Suprapubic skin (tissue), 4 donors: ENCODE measurements at regions not wholly inside any gene's neighbourhood (a gene's known extent, or its start where the extent isn't known, plus 50 kb on each side); places are given as distances from the start of the nearest gene placed in this dataset.

Experiments used
- DNase-seq, 2 donors: peaks; one replicate each; pipeline ENCODE4 v3.0.0-alpha.2; 2019; ENCODE audit warnings: low spot score in 2 of 2
- H3K27ac ChIP-seq: fragments of 200-600 bp; sonication (generic); one replicate; pipeline ENCODE4 v1.5.1; 2019
- H3K27me3 ChIP-seq: fragments of 200-600 bp; sonication (generic); one replicate; pipeline ENCODE4 v1.5.1; 2019
- H3K36me3 ChIP-seq: fragments of 200-600 bp; sonication (generic); one replicate; pipeline ENCODE4 v1.5.1; 2019
- H3K4me1 ChIP-seq: fragments of 200-600 bp; sonication (generic); one replicate; pipeline ENCODE4 v1.5.1; 2019
- H3K4me3 ChIP-seq: fragments of 200-600 bp; sonication (generic); one replicate; pipeline ENCODE4 v1.5.1; 2019; ENCODE audit warnings: mild to moderate bottlenecking
- H3K9me3 ChIP-seq: fragments of 200-600 bp; sonication (generic); one replicate; pipeline ENCODE4 v1.5.1; 2019
- EP300 ChIP-seq: sonication (generic); formaldehyde crosslinking; IDR thresholded peaks from one replicate; pipeline ENCODE4 v1.6.1; 2017; ENCODE audit warnings: antibody characterized with exemption
- POLR2A ChIP-seq, 2 donors: fragments of 450-650 bp; IDR thresholded peaks; one replicate each; pipeline ENCODE4 v1.6.1; 2017; ENCODE audit warnings: antibody characterized with exemption in 2 of 2, mild to moderate bottlenecking in 2 of 2, moderate library complexity in 2 of 2
- POLR2AphosphoS5 ChIP-seq, 3 donors: sonication (generic); formaldehyde crosslinking; IDR thresholded peaks; one replicate each; pipeline ENCODE4 v1.6.1; 2017; ENCODE audit warnings: antibody characterized with exemption in 3 of 3
- WGBS: methylation state at CpG from one replicate; pipeline ENCODE4 v1.1.5; 2018; 5-methylcytosine and 5-hydroxymethylcytosine counted together
- TF ChIP-seq, protein P1 (sequence below), 2 donors: fragments of 200-600 bp in 1 of 2; fragments of 450-650 bp in 1 of 2; sonication (generic) in 1 of 2; IDR thresholded peaks; one replicate each; pipeline ENCODE4 v1.5.1; 2016 to 2019; ENCODE audit warnings: antibody characterized with exemption in 2 of 2, mild to moderate bottlenecking in 1 of 2, moderate library complexity in 1 of 2

DNA sequence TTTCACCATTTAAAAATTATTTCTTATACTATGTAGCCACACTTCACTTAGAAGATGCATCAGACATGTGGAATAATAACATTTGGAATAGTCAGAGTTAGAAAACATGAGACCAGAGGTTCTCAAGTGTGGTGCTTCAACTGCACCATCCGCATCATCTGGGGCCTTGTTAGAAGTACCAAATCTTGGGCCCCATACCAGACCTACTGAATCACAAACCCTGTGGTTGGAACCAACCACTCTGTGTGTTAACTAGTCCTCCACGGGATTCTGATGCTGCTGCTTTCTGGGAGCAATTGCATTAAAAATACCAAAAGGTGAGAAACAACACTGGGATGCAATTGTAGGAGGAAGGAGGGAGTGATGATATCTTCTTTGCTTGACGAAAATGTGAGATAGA is 125.2 kb downstream of the GNAT3 start:
- WGBS: 89% methylated on average over 3 of the region's 3 CpGs
- TF ChIP-seq POLR2A (IDR thresholded peaks at IDR 0.05): no peak
- no peak for TF ChIP-seq POLR2AphosphoS5 (IDR thresholded peaks at IDR 0.05)
- TF ChIP-seq, protein P1, sequence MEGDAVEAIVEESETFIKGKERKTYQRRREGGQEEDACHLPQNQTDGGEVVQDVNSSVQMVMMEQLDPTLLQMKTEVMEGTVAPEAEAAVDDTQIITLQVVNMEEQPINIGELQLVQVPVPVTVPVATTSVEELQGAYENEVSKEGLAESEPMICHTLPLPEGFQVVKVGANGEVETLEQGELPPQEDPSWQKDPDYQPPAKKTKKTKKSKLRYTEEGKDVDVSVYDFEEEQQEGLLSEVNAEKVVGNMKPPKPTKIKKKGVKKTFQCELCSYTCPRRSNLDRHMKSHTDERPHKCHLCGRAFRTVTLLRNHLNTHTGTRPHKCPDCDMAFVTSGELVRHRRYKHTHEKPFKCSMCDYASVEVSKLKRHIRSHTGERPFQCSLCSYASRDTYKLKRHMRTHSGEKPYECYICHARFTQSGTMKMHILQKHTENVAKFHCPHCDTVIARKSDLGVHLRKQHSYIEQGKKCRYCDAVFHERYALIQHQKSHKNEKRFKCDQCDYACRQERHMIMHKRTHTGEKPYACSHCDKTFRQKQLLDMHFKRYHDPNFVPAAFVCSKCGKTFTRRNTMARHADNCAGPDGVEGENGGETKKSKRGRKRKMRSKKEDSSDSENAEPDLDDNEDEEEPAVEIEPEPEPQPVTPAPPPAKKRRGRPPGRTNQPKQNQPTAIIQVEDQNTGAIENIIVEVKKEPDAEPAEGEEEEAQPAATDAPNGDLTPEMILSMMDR (IDR thresholded peaks at IDR 0.05): no peak
- TF ChIP-seq EP300: no peak
- no peaks in the 10 kb centered on the region for H3K9me3 ChIP-seq
- H3K4me1 ChIP-seq: peaks cover 3% of the 10 kb centered on the region
- no peak overlapping the region for H3K27ac ChIP-seq
- H3K27me3 ChIP-seq: no peaks in the 10 kb centered on the region
- H3K4me3 ChIP-seq: no peak overlapping the region
- DNase-seq: no peak
- H3K36me3 ChIP-seq: no peaks in the 10 kb centered on the region

DNA sequence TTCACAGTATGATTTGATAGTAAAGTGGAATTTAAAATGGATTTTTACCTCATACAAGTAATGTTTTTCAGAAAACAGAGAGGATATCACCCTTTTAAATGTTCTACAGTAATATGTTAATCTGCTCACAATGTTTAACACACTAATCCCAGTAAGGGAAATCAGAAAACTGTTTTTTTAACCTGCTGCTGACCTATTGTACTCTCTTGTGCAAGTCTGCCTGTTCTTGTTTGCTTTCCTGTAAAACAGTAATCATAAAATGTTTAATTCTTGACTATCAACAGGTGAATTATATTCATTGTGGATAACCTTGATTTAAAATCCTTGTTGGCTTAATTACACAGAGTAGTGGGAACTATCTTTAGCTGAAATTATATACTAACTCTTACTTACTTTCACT is 126.4 kb downstream of the GNAT3 start:
- Histone ChIP-seq H3K36me3 (no peaks in the 10 kb centered on the region), H3K27ac (no peak overlapping the region)

DNA sequence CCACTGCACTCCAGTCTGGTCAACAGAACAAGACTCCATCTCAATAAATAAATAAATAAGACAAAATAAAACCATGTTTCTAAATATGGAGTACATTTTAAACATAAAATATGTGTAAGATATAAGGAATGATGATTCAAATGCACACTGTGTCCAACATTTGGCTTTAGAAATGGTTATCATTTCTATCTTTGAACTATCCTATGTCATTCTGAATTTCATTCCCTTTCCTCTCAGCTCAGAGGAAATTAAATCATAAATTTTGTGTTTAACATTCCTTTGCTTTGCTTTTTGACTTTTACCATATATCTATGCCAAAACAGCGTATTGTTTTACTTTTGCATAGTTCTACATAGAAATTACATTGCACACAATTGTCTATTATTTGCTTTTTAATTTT is 130.9 kb downstream of the GNAT3 start:
- WGBS: 87% methylated on average over 1 of the region's 1 CpG
- DNase-seq: no peak
- no peak for TF ChIP-seq EP300
- no peak for TF ChIP-seq POLR2AphosphoS5 (IDR thresholded peaks at IDR 0.05)
- TF ChIP-seq, protein P1 (IDR thresholded peaks at IDR 0.05): no peak
- no peak for TF ChIP-seq POLR2A (IDR thresholded peaks at IDR 0.05)
- Histone ChIP-seq H3K4me1 (peaks cover 4% of the 10 kb centered on the region), H3K27ac (no peak overlapping the region), H3K4me3 (no peak overlapping the region), H3K9me3 (no peaks in the 10 kb centered on the region), H3K27me3 (no peaks in the 10 kb centered on the region), H3K36me3 (no peaks in the 10 kb centered on the region)

More for the DNA sequence above, 126.4 kb downstream of the GNAT3 start:
- Histone ChIP-seq H3K4me3 (no peak overlapping the region), H3K4me1 (peaks cover 3% of the 10 kb centered on the region), H3K9me3 (no peaks in the 10 kb centered on the region), H3K27me3 (no peaks in the 10 kb centered on the region)
- TF ChIP-seq POLR2AphosphoS5 (IDR thresholded peaks at IDR 0.05) (no peak), EP300 (no peak)
- TF ChIP-seq, protein P1 (IDR thresholded peaks at IDR 0.05): no peak
- DNase-seq: no peak

DNA sequence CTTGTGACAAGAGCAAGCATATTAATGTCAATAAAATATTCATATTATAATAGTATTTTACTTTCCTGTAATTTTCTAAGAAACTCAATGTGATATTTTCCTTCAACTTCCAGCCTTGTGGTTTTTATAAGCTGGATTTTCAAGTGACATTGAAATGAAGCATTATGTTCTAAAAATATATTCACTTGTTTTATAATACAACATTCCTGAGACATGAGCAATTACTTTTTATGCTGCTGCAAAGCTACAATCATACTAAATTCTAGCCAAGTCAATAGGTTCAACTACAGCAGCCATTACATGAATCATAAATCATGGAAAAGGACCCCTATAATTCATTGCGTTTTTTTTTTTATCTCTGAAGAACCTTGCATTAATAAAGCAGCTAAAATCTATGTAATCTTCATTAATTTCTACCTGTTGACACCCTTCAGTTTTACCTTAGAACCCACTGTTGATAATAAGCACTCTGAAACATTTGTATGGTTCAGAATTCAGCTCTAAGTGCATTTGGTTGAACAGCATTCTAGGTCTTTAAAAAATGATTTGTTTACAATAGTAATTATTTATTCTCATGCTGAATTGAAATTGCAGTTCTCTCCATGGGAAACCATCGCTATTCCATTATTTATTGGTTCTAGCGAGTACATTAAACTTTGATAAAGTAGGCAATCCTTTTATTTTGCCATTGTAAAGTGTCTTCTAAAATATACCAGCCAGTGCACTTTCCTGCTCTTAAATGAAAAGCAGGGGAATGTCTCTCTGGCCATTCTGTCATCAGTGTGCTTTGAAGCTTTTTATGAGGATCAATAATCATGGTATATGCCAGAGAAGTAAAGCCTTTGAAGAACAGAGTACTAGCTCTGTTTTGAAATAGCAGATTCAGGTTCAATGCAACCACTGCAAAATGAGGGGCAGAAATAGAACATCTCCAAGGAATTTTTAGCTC is 132.6 kb downstream of the GNAT3 start:
- no peak overlapping the region for H3K27ac ChIP-seq
- H3K36me3 ChIP-seq: no peaks in the 10 kb centered on the region
- no peaks in the 10 kb centered on the region for H3K9me3 ChIP-seq
- no peak for DNase-seq
- H3K4me1 ChIP-seq: peaks cover 4% of the 10 kb centered on the region
- TF ChIP-seq POLR2AphosphoS5 (IDR thresholded peaks at IDR 0.05) (no peak), EP300 (no peak), POLR2A (IDR thresholded peaks at IDR 0.05) (no peak)
- TF ChIP-seq, protein P1 (IDR thresholded peaks at IDR 0.05): no peak
- no peaks in the 10 kb centered on the region for H3K27me3 ChIP-seq
- H3K4me3 ChIP-seq: no peak overlapping the region
- 69% methylated on average over 3 of the region's 3 CpGs for WGBS

DNA sequence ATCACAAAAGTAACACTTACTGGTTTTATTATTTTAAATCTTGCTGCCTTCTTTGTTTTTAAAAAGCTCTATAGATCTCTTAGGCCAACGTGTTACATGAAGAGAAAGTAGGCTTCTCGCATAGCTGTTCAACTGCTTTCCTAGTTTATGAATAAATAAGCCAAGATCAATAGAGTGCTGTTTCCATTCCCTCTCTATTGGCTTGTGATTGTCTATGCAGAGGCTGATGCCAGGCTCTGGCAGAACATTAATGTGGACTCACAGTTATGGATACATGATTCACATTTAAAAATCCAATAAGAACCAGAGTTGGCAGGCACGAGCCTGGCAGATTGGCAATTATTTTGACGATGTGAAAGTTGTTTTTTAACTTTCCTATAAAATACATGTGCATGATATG is 137.5 kb downstream of the GNAT3 start:
- Histone ChIP-seq H3K27me3 (no peaks in the 10 kb centered on the region), H3K4me1 (peaks cover 4% of the 10 kb centered on the region), H3K9me3 (no peaks in the 10 kb centered on the region), H3K4me3 (no peak overlapping the region), H3K27ac (no peak overlapping the region), H3K36me3 (no peaks in the 10 kb centered on the region)
- WGBS: 71% methylated on average over 4 of the region's 4 CpGs
- DNase-seq: no peak
- TF ChIP-seq EP300: no peak
- no peak for TF ChIP-seq POLR2AphosphoS5 (IDR thresholded peaks at IDR 0.05)
- TF ChIP-seq POLR2A (IDR thresholded peaks at IDR 0.05): no peak
- TF ChIP-seq, protein P1 (IDR thresholded peaks at IDR 0.05): no peak
